GM18867 (cell line): ENCODE measurements at regions not wholly inside any gene's neighbourhood (a gene's known extent, or its start where the extent isn't known, plus 50 kb on each side); places are given as distances from the start of the nearest gene placed in this dataset.
"Not testable (repeated sequence)": the region's sequence is repeated elsewhere in the genome, so short reads cannot be mapped to it uniquely, and the experiment has no call there.

Experiments used
- ATAC-seq: cut with Tn5 transposase; IDR thresholded peaks from one replicate; pipeline ENCODE4 v1.9.1; 2021; ENCODE audit warnings: mild to moderate bottlenecking, moderate library complexity; ENCODE audit not compliant: unreplicated experiment

DNA sequence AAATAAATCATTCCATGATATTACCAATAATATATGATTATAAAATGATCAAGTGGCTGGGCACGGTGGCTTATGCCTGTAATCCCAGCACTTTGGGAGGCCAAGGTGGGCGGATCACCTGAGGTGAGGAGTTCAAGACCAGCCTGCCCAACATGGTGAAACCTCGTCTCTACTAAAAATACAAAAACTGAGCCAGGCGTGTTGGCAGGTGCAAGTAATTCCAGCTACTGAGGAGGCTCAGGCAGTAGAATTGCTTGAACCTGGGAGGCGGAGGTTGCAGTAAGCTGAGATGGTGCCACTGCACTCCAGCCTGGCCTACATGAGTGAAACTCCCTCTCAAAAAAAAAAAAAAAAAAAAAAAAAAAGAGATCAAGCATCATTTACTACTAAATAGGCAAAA is 371.1 kb upstream of the ADAMTS5 start:
- not testable (repeated sequence) for ATAC-seq

DNA sequence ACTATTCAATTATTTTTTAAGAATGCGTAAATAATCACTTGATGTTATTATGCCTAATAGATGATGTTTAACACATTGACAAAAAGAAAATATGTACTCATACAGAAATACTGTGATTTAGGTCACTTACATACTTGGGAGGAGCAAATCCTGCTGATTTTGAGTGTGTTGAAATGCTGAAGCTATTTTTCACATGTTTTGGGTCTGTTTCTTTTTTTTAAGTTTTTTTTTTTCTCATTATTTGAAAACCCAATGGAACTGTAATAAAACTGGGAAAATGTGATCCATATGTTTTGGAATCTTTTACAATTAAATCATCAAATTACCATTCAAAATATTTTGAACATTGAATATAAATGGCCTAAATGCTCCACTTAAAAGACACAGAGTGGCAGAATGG is 366.2 kb upstream of the ADAMTS5 start:
- no peak for ATAC-seq

DNA sequence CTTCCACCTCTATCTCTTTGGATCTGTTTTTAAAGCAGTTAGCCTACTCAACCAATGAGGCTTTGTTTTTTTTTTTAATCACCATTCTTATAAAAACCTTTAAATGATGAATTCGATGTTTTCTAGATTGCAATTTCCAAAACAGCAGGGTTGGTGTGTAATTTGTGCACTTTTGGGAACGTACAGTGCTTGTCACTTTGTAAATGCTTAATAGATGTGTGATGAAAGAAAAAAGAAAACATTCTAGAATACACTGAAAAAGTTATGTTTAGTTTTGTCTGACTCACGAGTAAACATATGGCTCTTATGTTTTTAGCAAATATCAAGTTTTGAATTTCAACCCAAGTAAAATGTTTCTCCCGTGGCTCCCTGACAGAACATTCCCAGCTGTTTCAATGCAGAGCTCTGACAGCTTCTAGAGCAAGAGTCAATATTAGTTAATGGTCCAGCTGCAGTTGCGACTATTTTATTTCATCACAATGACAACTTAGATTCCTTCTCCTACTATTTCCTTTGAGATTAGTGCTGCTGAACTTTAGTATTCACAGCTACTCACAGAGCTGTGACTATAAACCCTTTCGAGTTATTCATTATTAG is 362.5 kb upstream of the ADAMTS5 start:
- ATAC-seq = no peak

DNA sequence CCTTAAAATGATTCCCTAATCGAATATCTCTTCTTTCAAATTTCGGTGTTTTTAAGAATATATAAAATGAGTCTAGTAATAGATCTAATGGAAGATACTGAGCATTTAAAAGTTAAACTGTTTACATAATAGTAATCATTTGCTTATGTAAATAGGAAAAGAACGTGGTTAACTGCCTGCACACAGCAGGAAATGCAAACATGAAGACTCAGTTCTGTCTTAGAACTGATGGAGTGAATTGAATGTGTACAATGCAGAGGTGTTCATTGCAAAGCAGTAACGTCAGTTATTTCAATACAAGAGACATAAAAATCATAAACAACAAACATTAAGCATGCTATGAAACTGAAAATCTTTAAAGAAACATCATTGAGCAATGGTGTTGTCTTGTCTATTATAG is 359.4 kb upstream of the ADAMTS5 start:
- no peak for ATAC-seq

DNA sequence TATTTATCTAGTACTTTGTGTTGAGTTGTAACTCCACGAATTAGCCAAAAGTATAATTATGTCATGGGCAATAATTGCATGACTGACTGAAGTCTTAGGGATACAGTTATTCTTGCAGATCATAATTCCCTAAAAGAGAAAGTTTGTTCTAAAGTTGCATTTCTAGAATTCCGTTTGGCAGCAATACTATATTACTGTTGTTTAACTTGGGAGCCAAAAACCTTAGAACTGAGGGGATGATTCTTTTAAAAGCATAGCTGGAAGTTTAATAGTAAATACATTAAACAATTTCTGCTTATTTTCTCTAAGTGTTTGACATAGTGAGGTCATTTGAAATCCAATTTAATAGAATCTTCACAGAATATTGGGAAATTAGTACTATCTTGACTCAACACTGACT is 356.4 kb upstream of the ADAMTS5 start:
- no peak for ATAC-seq

DNA sequence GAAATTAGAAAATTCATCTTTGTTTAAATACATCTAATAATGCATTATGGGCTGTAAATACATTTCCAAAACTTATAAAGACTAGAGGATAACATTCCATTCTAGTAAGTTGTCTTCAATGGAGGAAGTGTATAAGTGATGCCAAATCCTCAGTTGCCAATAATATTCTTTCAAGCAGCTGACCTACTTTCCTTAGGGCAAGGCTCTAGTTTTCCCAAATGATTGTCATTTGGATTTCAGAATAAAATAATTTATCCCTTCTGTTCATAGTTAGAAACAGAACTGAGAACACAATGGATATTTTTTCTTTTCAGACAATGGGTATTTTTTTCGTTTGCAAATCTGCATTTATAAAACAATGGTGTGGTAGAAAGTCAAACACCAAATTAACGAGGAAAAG is 354.9 kb upstream of the ADAMTS5 start:
- ATAC-seq = no peak

DNA sequence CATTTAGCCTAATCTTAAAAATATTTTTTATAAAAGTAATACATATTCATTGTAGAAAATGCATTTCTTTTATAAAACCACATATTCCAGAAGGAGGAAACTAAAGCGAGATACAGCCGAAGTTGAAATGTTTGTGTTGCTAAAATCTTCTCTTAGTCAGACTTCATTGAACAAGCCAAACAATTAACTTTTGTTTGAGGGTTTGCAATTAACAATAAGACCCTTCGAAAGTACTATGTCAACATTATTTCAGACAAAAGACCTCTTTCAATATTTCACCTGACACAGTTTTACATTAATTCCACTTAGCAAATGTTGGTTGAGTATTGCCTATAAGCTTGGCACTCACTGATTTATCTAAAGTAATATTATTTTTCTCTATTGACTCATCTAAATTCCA is 354.0 kb upstream of the ADAMTS5 start:
- ATAC-seq = no peak

DNA sequence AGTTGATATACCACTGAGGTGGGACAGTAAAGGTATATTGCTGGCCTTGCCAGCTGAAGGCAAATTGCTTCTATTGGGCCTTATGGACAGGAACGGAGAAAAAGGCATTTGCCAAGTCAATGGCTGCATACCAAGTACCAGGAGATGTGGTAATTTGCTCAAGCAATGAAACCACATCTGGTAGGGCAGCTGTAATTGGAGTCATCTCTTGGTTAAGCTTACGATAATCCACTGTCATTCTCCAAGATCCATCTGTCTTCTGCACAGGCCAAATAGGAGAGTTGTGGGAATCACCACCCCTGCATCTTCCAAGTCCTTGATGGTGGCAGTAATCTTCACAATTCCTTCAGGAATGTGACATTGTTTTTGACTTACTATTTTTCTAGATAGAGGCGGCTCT is 350.7 kb upstream of the ADAMTS5 start:
- ATAC-seq = not testable (repeated sequence)

DNA sequence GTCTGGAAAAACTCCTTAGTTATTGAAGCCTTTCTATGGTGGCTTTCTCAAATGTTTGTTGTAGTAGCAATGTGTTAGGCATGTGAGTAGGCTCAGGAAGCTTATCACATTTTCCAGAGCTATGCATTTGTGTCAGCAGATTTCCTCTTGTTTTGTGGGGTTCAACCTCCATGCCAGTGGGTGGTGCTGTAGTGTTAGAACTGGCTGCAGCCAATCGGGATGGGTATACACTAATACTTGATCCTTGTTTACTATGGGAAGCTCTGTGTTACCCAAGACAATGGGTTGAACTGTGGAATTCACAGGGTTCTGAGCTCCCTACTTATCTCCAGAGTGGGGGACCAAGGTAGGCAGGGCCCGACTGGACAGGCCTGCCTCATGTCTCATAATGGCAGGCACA is 348.5 kb upstream of the ADAMTS5 start:
- no peak for ATAC-seq

DNA sequence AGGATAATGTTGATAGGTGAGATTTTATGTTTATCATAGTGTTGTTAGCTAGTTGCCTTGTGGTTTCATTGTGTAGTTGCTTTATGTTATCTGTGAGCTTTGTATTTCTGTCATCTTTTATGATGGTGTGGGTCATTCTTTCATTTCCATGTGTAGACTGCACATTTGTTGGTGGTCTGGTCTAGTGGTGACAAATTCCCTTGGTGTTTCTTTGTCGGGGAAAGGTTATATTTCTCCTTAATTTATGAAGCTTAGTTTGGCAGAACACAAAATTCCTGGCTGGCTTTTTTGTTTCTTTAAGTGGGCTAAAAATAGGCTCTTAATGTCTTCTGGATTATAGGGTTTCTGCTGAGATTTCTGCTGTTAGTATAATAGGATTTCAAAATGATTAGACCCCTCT is 347.2 kb upstream of the ADAMTS5 start:
- ATAC-seq = no peak

DNA sequence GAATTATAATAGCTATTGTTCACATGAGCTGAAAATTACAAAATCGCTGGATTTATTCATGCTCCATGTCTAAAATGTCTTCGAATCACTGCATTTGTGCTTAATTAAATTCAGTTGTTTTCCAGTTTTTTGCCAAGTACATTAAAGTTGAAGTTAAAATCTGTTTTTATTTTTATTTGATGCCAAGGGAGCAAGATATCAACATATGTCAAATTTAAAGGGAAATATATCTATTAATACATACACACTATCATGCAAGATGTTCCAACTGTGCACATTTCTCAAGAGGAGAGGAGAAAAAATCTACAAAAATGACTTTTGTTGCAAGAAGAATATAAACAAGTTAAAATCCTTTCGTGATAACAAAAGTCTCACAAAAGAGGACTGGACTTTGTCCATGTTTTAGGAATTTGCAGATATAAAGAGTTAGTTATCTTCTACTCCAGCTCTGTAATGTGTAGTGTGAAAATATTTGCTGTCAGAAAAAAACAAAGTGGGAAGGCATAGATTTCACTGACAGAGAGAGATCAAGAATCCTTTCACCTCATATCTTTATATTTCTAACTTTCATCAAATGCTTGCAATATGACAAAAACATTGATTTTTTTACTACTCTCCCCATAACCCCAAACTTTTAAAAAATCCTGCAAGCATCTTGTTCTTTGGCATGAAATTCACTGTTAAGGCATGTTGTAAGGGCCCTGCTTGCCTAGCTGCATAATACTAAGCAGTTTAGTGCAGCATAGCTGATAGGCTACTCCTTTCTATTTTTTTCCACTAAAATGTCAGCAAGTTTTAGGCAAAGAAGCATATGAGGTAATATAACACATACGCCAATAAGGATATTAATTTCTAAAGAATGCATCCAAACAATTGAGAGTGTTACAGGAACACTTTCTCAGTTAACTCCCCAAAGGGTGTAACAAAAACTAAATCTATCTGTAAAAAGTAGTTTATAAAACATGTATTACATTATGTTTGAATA is 340.2 kb upstream of the ADAMTS5 start:
- ATAC-seq = no peak

DNA sequence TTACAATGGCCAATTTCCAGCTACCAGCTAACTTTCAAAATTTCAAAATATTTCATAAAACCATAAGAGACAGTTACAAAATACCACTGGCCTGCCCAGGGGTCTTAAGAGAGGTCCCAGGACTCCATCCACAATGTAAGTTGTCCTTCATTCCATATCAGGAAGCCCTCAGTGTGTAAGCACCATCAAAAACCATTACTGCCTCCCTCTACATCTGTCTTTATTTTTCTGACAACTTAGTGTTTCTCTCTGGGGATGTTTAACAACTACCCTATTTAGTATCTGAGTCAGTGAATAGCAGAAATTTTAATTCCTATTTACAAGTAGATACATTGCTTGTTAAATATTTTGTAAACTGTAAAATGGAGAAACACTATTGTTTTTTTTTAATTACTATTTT is 339.3 kb upstream of the ADAMTS5 start:
- ATAC-seq = no peak

DNA sequence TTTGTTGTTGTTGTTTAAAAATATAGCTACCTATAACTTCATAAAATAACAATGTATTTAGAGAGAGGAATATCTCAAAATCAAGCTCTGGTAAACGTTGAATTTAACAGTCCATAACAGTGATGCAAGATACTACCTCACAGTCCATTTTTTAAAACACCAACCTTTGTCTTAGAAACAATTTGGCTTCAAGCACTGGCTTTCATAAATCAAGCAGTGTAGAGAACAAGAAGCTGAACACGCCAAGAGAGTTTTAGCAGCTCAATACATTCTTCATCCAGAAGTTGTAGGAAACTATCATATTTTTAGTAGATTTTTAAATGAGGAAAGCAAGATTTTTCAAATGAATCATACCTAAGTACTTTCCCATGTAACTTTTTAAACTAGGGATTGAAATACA is 334.3 kb upstream of the ADAMTS5 start:
- no peak for ATAC-seq

DNA sequence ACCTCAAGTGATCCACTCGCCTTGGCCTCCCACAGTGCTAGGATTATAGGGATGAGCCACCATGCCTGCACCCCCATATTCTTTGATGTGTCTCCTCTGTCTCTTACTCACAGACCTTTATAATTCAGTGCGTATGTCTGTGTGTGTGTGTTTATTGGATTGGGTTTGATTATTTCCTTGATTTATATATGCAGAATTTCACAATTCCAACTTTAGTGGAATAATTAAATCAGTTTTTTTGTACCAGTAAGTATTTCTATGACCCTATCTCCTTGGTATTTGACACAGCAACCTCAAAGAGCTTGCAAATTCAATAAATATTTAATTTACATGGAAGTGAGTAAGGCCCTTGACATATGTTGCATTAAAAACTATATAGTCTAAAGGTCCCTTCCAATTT is 333.9 kb upstream of the ADAMTS5 start:
- no peak for ATAC-seq

DNA sequence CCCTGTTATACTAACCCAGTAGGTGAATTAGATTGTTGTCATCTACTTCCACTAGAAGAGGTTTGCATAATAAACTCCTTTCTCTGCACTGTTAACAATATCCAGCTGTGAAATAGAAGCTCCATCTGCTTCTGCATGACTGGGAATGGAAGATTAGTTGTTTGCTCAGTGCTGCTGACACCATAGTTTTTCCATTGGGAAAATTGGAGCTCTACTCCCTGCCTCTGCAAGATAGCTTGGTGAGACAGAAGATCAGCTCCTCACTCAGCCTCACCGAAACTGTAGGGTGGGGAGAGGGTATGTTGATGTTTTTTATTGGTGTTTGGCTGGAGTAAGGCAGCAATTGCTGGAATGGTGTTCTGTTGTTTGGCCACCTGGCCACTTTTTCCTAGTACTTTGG is 331.6 kb upstream of the ADAMTS5 start:
- ATAC-seq = no peak

DNA sequence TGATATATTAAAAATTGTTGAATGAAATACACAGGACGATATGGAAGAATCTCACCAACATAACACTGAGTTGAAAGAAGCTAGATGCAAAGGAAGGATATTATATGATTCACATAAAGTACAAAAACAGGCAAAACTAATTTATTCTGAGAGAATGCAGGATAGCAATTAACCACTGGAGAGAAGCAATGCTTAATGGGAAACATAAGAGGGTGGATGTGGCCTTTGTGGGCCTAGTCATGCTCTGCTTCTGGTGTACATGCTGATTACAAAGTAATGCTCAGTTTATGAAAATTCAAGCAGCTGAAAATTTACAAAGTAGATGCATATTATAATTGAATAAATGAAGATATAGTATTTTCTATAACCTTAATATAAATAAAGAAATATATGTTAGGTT is 326.4 kb upstream of the ADAMTS5 start:
- no peak for ATAC-seq

DNA sequence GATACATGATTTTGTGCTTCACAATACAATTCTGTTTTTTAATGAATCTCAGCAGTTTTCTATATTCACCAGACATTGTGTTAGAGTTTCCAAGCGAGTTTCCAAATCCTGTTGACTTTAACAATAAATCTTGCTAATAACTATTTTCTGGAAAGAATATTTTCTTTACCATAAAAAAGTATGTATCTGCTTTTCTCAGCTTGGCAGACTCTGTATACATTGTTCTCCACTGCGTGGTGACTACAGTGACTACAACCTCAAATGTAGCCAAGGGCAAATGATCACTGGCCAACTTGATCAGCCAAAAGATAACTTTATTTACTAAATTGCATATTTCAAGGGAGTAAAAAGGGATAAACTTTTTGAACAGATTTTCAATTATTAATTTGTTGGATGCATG is 325.9 kb upstream of the ADAMTS5 start:
- ATAC-seq = no peak

DNA sequence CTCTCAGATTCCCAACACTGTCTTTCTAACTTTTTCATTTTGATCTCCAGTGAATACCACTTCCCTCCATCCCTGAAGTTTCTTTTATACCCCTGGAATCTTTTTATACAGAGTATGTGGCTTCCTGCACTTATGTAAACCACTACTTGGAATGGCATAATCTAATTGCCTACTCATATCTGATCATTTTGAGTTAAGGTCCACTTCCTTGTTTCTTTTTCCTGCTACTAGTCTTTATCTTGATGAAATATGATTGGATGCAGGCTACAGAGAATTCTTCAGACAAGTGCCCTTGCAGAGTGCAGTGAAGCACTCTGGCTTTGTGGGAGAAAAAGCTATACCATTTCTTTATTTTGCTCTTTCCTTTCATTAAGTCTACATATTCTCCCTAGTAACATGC is 325.3 kb upstream of the ADAMTS5 start:
- ATAC-seq = no peak

DNA sequence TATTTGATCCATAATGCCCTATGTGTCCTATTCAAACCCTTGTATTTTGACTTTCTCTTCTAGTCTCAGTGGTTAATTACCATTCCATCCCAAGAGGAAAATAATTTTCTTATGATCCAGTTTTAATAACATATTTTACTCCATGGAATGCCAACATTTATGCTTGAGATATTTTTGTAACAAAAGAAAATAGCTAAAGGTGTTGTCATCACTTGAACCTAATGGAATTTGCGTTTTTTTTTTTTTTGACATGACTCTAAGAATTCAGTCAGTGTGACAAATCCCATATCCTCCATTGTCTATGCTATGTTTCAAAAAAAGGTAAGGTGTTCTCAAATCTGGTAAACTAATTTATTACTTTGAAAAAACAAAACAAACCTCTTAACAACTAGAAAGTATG is 324.1 kb upstream of the ADAMTS5 start:
- ATAC-seq = no peak

DNA sequence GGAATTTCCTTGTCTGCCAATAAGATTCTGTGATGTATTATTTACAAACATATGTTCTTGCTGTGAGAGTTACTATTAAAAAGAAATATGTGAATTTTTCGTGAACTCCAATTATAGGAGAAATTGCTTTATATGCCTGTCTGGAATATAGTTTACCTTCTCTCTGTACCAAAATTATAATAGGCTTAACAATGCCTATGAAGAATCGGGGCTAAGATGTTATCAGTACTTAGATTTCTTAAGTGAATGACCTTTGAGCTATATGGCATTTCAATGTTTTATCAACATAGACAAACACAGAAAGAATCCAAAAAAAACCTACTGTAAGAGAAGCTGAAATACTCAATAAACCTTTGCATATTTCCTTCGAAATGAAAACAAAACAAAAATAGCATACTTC is 323.1 kb upstream of the ADAMTS5 start:
- no peak for ATAC-seq

DNA sequence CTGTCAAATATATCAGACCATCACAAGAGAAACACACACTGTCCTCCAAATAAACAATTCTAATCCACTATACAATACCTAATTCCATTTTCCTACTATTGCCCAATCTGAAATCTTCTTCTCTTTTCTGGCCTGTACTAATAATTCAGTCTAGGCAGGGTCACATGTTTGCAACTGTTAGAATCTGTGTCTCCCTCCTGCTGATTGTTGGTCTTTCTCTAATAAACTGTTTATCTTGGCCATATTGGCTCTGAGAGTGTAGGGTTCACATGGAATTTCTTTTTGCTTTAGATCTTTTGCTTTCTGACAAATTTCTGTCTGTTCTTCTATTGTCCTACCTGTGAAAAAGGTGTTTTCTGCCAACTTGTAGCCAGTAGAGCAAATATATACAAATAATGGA is 319.9 kb upstream of the ADAMTS5 start:
- no peak for ATAC-seq

DNA sequence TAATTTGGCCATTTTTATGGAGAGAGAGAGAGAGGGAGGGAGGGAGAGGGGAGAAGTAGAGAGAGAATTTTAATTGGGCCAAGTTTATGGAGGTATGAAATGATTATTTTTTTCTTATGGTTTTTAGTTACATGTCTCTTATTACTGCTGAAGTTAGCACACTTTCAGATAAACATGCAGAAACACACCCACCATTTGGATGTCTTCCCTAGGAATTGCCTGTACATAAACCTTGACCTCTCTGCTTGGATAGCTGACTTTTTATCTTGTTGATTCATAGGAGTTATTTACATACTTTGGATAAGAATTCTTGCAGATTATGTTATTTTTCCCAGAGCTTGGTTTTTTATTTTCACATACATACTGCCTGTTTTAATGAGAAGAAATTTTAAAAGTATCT is 310.2 kb upstream of the ADAMTS5 start:
- no peak for ATAC-seq
